IMR-90 (cell line): ENCODE measurements at regions not wholly inside any gene's neighbourhood (a gene's known extent, or its start where the extent isn't known, plus 50 kb on each side); places are given as distances from the start of the nearest gene placed in this dataset.
A peak's percentile ranks its signal among the peaks of the same experiment; 100 is the strongest.

Experiments
- ATAC-seq: fragments of 200-7000 bp; cut with Tn5 transposase; 2 replicates; pipeline ENCODE4 v1.9.1; 2020; ENCODE audit warnings: low read depth, mild to moderate bottlenecking, moderate library complexity
- BruUV-seq: library from RNA; stranded (reverse); fragments of 400-500 nt; replicated peaks from 2 replicates; lab custom pipeline; 2021; lab: Mats Ljungman, UMichigan
- CTCF ChIA-PET: fragments of 300-600 bp; formaldehyde crosslinking; extraction: SDS; loops from one replicate; lab custom pipeline; 2021; ENCODE audit warnings: antibody characterized with exemption; lab: Yijun Ruan, JAX
- POLR2A ChIA-PET: fragments of 300-600 bp; sonication (Branson Sonifier 250); formaldehyde crosslinking; loops from one replicate; lab custom pipeline; 2022; ENCODE audit warnings: antibody characterized with exemption; ENCODE audit not compliant: unreplicated experiment; lab: Charles Lee
- DNase-seq: peaks from one replicate; pipeline ENCODE4 v3.0.0; 2013
- H2AFZ ChIP-seq: replicated peaks from 2 replicates; pipeline ENCODE3; 2013; ENCODE audit warnings: low read length, mild to moderate bottlenecking; ENCODE audit not compliant: poor library complexity
- H2AK5ac ChIP-seq: 2 replicates; pipeline ENCODE4 v1.6.1; 2013; ENCODE audit warnings: low read depth, low read length, inconsistent platforms
- H2AK9ac ChIP-seq: replicated peaks from 2 replicates; pipeline ENCODE3; 2013; ENCODE audit warnings: mild to moderate bottlenecking, low read depth, low read length, moderate library complexity; ENCODE audit not compliant: poor library complexity
- H2BK120ac ChIP-seq: 2 replicates; pipeline ENCODE4 v1.6.1; 2013; ENCODE audit warnings: low read depth, low read length, inconsistent platforms
- H2BK15ac ChIP-seq: 3 replicates; pipeline ENCODE4 v1.6.1; 2013; ENCODE audit warnings: low read depth, low read length, inconsistent platforms
- H2BK20ac ChIP-seq: 2 replicates; pipeline ENCODE4 v1.6.1; 2013; ENCODE audit warnings: low read depth, mild to moderate bottlenecking, inconsistent platforms, low read length, moderate library complexity
- H2BK5ac ChIP-seq: 2 replicates; pipeline ENCODE4 v1.6.1; 2013; ENCODE audit warnings: mild to moderate bottlenecking, low read depth, low read length, inconsistent platforms; ENCODE audit not compliant: poor library complexity, severe bottlenecking
- H3K14ac ChIP-seq: replicated peaks from 2 replicates; pipeline ENCODE4 v1.6.1; 2013; ENCODE audit warnings: low read depth, low read length, inconsistent platforms
- H3K18ac ChIP-seq: 2 replicates; pipeline ENCODE4 v1.6.1; 2013; ENCODE audit warnings: low read depth, low read length, control low read depth
- H3K23ac ChIP-seq: 2 replicates; pipeline ENCODE4 v1.6.1; 2013; ENCODE audit warnings: low read depth, low read length, inconsistent platforms
- H3K27ac ChIP-seq: 2 replicates; pipeline ENCODE4 v1.5.1; 2013; ENCODE audit warnings: mild to moderate bottlenecking, control low read depth, low read length; ENCODE audit not compliant: insufficient read depth
- H3K27me3 ChIP-seq: 2 replicates; pipeline ENCODE4 v1.6.1; 2013; ENCODE audit warnings: low read length; ENCODE audit not compliant: control insufficient read depth, insufficient read depth
- H3K36me3 ChIP-seq: 2 replicates; pipeline ENCODE4 v1.6.1; 2013; ENCODE audit warnings: low read length, mixed read lengths; ENCODE audit not compliant: control insufficient read depth, insufficient read depth
- H3K4ac ChIP-seq: 2 replicates; pipeline ENCODE4 v1.6.1; 2013; ENCODE audit warnings: low read depth, low read length, inconsistent platforms
- H3K4me1 ChIP-seq: 2 replicates; pipeline ENCODE4 v1.6.1; 2013; ENCODE audit warnings: low read length, mixed read lengths; ENCODE audit not compliant: control insufficient read depth, insufficient read depth
- H3K4me2 ChIP-seq: 2 replicates; pipeline ENCODE4 v1.6.1; 2013; ENCODE audit warnings: low read depth, mild to moderate bottlenecking, control low read depth, low read length, moderate library complexity
- H3K4me3 ChIP-seq: 2 replicates; pipeline ENCODE4 v1.5.1; 2013; ENCODE audit warnings: low read depth, mild to moderate bottlenecking, control low read depth, low read length, moderate library complexity; ENCODE audit not compliant: insufficient read depth
- H3K56ac ChIP-seq: 2 replicates; pipeline ENCODE4 v1.6.1; 2013; ENCODE audit warnings: low read length, inconsistent platforms; ENCODE audit not compliant: insufficient read depth; ENCODE audit errors: extremely low read depth
- H3K79me1 ChIP-seq, 2 experiments: 2 replicates each; pipeline ENCODE4 v1.6.1; 2013; ENCODE audit warnings: low read length in 2 of 2, inconsistent platforms in 1 of 2, low read depth in 1 of 2
- H3K9ac ChIP-seq: 2 replicates; pipeline ENCODE4 v1.6.1; 2013; ENCODE audit warnings: low read depth, low read length, control low read depth
- H3K9me1 ChIP-seq: 2 replicates; pipeline ENCODE4 v1.6.1; 2013; ENCODE audit warnings: low read length, inconsistent platforms; ENCODE audit not compliant: insufficient read depth
- H3K9me3 ChIP-seq: 2 replicates; pipeline ENCODE4 v1.6.1; 2013; ENCODE audit warnings: low read length; ENCODE audit not compliant: control insufficient read depth, insufficient read depth
- H4K20me1 ChIP-seq: 2 replicates; pipeline ENCODE4 v1.6.1; 2013; ENCODE audit warnings: low read length, inconsistent platforms; ENCODE audit not compliant: insufficient read depth
- H4K5ac ChIP-seq: 2 replicates; pipeline ENCODE4 v1.6.1; 2013; ENCODE audit warnings: mild to moderate bottlenecking, low read depth, low read length, control low read depth
- H4K8ac ChIP-seq, 2 experiments: 2 replicates each; pipeline ENCODE4 v1.6.1; 2013; ENCODE audit warnings: low read depth in 2 of 2, low read length in 2 of 2, control low read depth in 1 of 2, inconsistent platforms in 1 of 2
- H4K91ac ChIP-seq: 2 replicates; pipeline ENCODE4 v1.6.1; 2013; ENCODE audit warnings: low read depth, low read length, inconsistent platforms; ENCODE audit not compliant: insufficient read depth
- BHLHE40 ChIP-seq: fragments of 150-350 bp; IDR thresholded peaks from 2 replicates; pipeline ENCODE4 v1.6.1; 2016; ENCODE audit warnings: mild to moderate bottlenecking, low read depth, low read length
- CEBPB ChIP-seq: IDR thresholded peaks from 2 replicates; pipeline ENCODE4 v1.6.1; 2012; ENCODE audit warnings: low read depth, low read length, improper control_type of control experiment
- CTCF ChIP-seq: conservative IDR thresholded peaks from 2 replicates; pipeline ENCODE4 v1.5.1; 2012; ENCODE audit warnings: mild to moderate bottlenecking, low read depth, low read length, improper control_type of control experiment
- FOS ChIP-seq: fragments of 150-350 bp; IDR thresholded peaks from 2 replicates; pipeline ENCODE4 v1.6.1; 2016; ENCODE audit warnings: low read depth, low read length
- RFX5 ChIP-seq: IDR thresholded peaks from 2 replicates; pipeline ENCODE4 v1.8.0; 2012; ENCODE audit warnings: low read depth, mild to moderate bottlenecking, low read length, moderate library complexity
- USF2 ChIP-seq: fragments of 150-350 bp; IDR thresholded peaks from 2 replicates; pipeline ENCODE4 v1.6.1; 2017; ENCODE audit warnings: mild to moderate bottlenecking, antibody characterized with exemption, low read length, low read depth
- WGBS, 2 experiments: methylation state at CpG; one replicate each; pipeline versions ENCODE4 v1.1.5 to v1.1.7; 2013; ENCODE audit warnings: missing lambda C conversion rate in 2 of 2; ENCODE audit not compliant: insufficient read length in 1 of 2; ENCODE audit errors: extremely low coverage in 2 of 2; 5-methylcytosine and 5-hydroxymethylcytosine counted together
- dilution Hi-C: fragments of 300-500 bp; cut with HindIII; formaldehyde crosslinking; loops from one replicate; pipeline ENCODE4 v1.14.3; 2018; ENCODE audit warnings: low sequenced_read_pairs; ENCODE audit not compliant: unreplicated experiment
- in situ Hi-C: fragments of 300-500 bp; cut with MboI; formaldehyde crosslinking; loops from 3 replicates; pipeline ENCODE4 v1.14.3; 2019; ENCODE audit warnings: low sequenced_read_pairs, inconsistent platforms, mixed read lengths
- intact Hi-C: fragments of 100-400 bp; cut with micrococcal nuclease; formaldehyde crosslinking; loops from 2 replicates; pipeline ENCODE4 v1.10.0; 2022

GRCh38 chr1:29677028-29678024 is 441.0 kb downstream of the PTPRU start (continued):
- TF ChIP-seq RFX5 = no peak

- in situ Hi-C loops (no loop called here), dilution Hi-C loops (no loop called here), intact Hi-C loops (no loop called here)
- Histone ChIP-seq H3K23ac (no peak overlapping the region), H3K9me1 (no peaks in the 10 kb centered on the region), H4K5ac (no peak overlapping the region), H3K36me3 (no peaks in the 10 kb centered on the region), H3K27me3 (no peaks in the 10 kb centered on the region), H3K14ac (no peak overlapping the region), H3K56ac (no peak overlapping the region), H2BK15ac (no peak overlapping the region), H2BK120ac (no peak overlapping the region), H3K18ac (no peak overlapping the region), H4K8ac (no peak overlapping the region), H3K9ac (no peak overlapping the region), H3K27ac (no peak overlapping the region), H2BK20ac (no peak overlapping the region), H3K4me3 (no peak overlapping the region), H4K20me1 (no peaks in the 10 kb centered on the region), H2AK9ac (peak overlapping the region; percentile 42), H2BK5ac (no peak overlapping the region), H2AFZ (peak overlapping the region; percentile 33), H4K91ac (no peak overlapping the region), H2AK5ac (no peak overlapping the region), H3K4ac (no peak overlapping the region), H3K79me1 (no peaks in the 10 kb centered on the region), H3K4me2 (no peak overlapping the region), H3K9me3 (no peaks in the 10 kb centered on the region), H3K4me1 (no peaks in the 10 kb centered on the region)
- POLR2A ChIA-PET = no interaction called here
- CTCF ChIA-PET = no interaction called here
- DNase-seq (no peak), ATAC-seq (no peak)
- BruUV-seq = no TSS peak
- WGBS, 2 experiments = no CpG with 5 or more reads among the region's 4 CpGs
- TF ChIP-seq RFX5 = no peak
- TF ChIP-seq CTCF = no peak
- no peak for TF ChIP-seq USF2
- TF ChIP-seq CEBPB = no peak
- TF ChIP-seq BHLHE40 = no peak
- no peak for TF ChIP-seq FOS
These were observed 440.2 kb downstream of the PTPRU start for GRCh38 chr1:29676496-29676895.
